ENCODE measurements at regions not wholly inside any gene's neighbourhood (a gene's known extent, or its start where the extent isn't known, plus 50 kb on each side); places are given as distances from the start of the nearest gene placed in this dataset.
"Not testable (repeated sequence)": the region's sequence is repeated elsewhere in the genome, so short reads cannot be mapped to it uniquely, and the experiment has no call there.

DNA sequence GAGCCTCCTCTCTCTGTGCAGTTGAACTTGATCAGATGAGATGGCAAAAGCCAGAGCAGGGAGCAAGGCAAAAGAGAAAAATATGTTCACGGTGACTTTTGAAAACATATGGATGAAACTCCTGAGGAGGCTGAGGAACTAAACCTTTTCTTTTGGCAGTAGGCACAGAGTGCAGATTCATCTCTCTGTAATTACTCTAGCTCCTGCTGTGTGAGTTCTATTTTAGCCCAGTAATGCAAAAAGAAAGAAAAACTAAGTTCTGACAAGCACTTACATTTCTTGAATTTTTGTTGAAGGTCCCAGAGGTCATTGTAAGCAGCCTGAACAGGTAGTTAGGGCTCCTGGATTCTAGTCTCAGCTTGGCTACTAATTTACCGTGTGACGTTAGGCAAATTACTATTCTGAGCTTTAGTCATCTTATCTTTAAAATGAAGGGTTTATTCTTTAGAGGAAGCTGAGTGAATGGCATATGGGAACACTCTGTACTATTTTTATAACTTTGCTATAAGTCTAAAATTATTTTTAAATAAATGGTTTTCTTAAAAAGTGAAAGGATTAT lies 114.7 kb upstream of the NBPF26 start:
- DNase-seq (ENCODE audit: low read depth in 4 of 4, low spot score in 3 of 4) = not testable (repeated sequence)

GRCh38 chr1:120609834-120610233 lies 113.9 kb upstream of the NBPF26 start:
- not testable (repeated sequence) for DNase-seq (ENCODE audit: low read depth in 4 of 4, low spot score in 3 of 4)

GRCh38 chr1:120614931-120615639 lies 108.7 kb upstream of the NBPF26 start:
- not testable (repeated sequence) for DNase-seq (ENCODE audit: low read depth in 4 of 4, low spot score in 3 of 4)

GRCh38 chr1:120617493-120617892 lies 106.3 kb upstream of the NBPF26 start:
- DNase-seq (ENCODE audit: low read depth in 4 of 4, low spot score in 3 of 4) = not testable (repeated sequence)

DNA sequence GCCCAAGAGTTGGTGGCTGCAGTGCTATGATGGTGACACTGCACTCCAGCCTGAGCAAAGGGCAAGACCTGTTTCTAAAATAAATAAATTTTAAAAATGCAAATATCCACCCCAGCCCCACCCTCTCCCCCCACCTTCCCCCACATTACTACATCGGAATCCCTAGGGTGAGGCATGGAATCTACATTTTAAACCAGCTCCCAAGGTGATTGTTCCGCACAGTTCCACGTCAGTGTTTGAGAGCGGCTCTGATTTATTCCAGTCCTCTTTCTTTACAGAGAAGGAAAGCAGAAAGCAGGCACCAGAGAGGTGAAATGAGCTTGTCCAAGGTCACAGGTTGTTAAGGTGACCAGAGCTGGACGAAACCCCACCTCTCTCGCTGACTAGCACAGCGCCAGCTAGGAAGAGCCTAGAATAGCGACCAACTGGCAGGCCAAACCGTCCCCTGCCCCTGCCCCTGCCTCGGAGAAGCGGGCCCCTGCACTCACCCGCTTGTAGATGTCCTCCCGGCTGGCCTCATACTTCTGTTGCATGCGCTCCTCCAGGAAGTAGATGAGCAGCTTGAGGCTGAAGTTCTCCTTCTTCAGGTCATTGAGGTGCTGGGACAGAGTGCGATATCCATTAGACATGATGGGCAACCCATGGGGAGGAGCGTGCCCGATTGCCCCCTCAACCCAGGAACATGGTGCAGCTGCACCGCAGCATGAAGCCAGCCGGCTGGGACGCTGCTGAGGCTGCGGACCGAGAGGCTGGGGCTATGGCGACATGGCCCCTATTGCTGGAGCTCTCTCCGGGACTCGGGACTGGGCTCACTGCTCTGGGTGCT lies 103.7 kb upstream of the NBPF26 start:
- DNase-seq (ENCODE audit: low read depth in 4 of 4, low spot score in 3 of 4) = not testable (repeated sequence)

DNA sequence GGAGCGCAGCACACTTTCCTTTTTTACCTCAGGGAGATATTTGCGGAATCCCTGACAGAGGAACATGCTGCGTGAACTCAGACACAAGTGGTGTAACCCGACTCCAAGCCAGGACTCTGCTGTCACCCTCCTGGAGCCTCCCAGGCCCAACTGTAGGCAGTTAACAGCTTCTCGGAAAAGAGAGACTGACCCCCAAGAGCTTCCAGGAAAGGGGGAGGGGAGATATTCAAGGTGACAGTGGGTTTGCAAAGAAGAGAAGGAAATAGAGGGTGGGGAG lies 103.1 kb upstream of the NBPF26 start:
- not testable (repeated sequence) for DNase-seq (ENCODE audit: low read depth in 4 of 4, low spot score in 3 of 4)

GRCh38 chr1:120621278-120621677 lies 102.5 kb upstream of the NBPF26 start:
- DNase-seq (ENCODE audit: low read depth in 4 of 4, low spot score in 3 of 4) = not testable (repeated sequence)

DNA sequence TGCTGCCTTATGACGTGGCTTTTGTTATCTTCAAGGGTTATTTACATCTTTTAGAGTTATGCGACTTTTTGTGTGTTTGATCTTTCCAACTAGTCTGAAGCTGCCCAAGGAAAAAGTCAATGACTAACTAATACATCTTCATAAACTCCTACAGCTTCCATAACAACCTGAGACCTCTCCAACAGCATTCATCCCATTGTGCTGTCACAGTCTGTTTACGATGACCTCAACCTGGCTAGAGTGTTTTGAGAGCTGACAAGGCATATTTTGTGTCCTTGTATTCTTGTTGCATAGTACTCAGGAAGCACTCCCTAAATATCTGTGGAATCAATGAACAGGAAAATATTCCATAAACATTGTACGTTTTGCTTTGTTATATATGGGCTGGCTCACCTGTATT lies 100.2 kb upstream of the NBPF26 start:
- DNase-seq (ENCODE audit: low read depth in 4 of 4, low spot score in 3 of 4) = not testable (repeated sequence)

GRCh38 chr1:120624565-120625064 lies 99.1 kb upstream of the NBPF26 start:
- DNase-seq (ENCODE audit: low read depth in 4 of 4, low spot score in 3 of 4) = not testable (repeated sequence)

- DNase-seq (ENCODE audit: low read depth in 4 of 4, low spot score in 3 of 4) = not testable (repeated sequence)
Observed at GRCh38 chr1:120629832-120630455, 93.8 kb upstream of the NBPF26 start.

- DNase-seq (ENCODE audit: low read depth in 4 of 4, low spot score in 3 of 4) = not testable (repeated sequence)
Observed at GRCh38 chr1:120634816-120635806, 88.6 kb upstream of the NBPF26 start.

GRCh38 chr1:120640261-120641013 lies 83.3 kb upstream of the NBPF26 start:
- not testable (repeated sequence) for DNase-seq (ENCODE audit: low read depth in 4 of 4, low spot score in 3 of 4)

GRCh38 chr1:120641014-120641302 lies 82.8 kb upstream of the NBPF26 start:
- DNase-seq (ENCODE audit: low read depth in 4 of 4, low spot score in 3 of 4) = not testable (repeated sequence)

DNA sequence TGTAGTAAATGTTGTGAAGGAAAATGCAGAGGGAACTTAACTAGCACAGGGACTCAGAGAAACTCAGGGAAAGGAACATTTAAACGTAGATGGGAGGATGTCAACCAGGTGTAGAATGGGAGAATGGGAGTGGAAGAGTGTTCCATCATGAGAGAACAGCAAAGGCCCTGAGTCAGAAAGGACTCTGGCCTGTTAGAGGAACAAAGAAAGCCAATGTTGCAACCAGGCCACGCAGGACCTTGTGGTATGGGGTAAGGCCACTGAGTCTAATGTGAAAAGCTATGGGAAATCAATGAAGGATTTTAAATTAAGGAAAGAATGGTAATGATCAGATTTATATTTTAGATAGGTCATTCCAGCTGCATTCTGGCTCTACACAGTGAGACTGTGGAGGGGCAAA lies 76.6 kb upstream of the NBPF26 start:
- DNase-seq (ENCODE audit: low read depth in 4 of 4, low spot score in 3 of 4) = not testable (repeated sequence)

DNA sequence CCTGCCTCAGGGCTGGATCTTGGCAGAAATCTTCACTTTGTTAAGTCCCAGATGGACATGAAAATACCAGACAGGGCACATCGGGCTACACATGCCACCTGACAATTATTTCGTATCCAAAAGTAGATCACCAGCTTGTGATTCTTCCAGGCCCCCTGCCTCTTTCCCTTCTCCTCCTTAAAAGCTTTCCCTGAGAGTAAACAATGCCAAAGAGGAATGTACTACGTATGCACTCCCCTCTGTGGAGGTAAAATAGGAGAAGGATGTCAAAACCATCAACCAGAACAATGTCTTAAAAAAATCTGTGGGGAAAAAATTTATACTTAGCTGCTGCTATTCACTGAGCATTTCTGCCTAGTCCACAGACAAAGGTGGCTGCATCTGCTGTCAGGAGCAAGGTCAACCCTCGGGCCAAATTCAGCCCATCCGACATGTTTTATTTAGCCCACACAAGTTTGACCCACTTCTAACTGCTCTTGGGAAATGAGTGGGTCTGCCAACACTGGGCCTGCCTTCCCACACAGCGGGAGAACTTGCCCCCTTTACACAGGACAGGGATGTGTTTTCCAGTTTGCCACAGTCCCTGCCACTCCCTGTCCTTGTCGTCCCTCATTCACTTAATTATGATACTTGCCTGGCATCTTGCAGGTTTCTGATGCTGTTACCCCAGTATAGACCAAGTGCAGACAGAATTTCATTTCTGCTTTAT lies 74.7 kb upstream of the NBPF26 start:
- DNase-seq (ENCODE audit: low read depth in 4 of 4, low spot score in 3 of 4) = not testable (repeated sequence)

DNA sequence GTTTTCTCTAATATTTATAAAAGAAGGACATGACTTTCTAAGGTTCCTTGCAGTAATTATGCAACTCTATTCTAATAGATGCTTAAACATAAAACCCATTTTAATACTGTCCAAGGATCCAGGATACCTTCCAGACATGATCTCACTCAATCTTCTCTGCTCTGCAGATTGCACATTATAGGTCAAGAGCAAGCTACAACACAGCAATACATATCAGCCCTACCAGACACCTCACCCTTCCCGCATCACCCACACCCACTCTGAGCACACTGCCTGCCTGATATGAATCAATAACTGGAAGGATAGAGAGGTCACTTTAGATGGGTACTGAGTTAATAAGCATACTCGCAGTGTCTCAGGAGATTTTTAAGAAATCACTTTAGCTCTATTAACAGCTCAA lies 74.0 kb upstream of the NBPF26 start:
- DNase-seq (ENCODE audit: low read depth in 4 of 4, low spot score in 3 of 4) = not testable (repeated sequence)

DNA sequence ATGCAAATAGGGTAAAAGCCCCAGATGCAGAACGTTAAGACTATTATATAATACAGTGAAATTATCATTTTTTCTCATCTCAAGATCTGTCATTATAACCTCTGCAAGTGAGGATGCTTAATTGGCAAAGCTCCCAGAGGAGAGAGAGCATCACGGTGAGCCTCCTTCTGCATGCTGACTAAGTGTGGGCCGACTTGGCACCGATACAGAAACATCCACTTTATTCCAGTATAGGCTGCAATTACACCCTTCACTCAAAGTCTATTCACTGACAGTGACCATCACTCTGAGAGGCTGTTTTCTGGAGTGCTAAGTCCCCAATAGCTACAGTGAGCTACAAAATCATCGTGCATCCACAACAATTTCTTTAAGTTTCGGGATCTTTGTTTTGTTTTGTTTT lies 69.6 kb upstream of the NBPF26 start:
- DNase-seq (ENCODE audit: low read depth in 4 of 4, low spot score in 3 of 4) = not testable (repeated sequence)

- DNase-seq (ENCODE audit: low read depth in 4 of 4, low spot score in 3 of 4) = not testable (repeated sequence)
Observed at GRCh38 chr1:120655394-120655793, 68.4 kb upstream of the NBPF26 start.

DNA sequence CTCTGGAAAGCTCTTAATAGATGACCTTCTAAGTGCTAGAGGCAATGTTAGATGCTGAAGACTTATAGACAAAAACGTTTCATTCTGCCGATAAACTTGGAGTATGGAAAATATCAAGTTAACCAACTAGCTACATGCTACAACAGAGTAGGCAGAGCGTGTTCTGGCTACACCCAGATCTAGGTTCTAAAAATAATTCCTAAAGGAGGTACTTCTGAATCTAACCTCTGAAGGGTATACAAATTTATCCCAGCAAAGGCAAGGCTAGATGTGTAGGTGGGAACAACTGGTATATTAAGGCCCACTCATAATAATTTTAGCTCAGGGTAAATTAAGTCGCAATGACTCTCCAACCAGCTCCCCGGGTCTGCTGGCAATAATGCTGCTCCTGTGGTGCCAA lies 67.6 kb upstream of the NBPF26 start:
- not testable (repeated sequence) for DNase-seq (ENCODE audit: low read depth in 4 of 4, low spot score in 3 of 4)
